B cell (primary cell): ENCODE measurements at regions not wholly inside any gene's neighbourhood (a gene's known extent, or its start where the extent isn't known, plus 50 kb on each side); places are given as distances from the start of the nearest gene placed in this dataset.

ENCODE experiments used
- ATAC-seq: fragments of 200-7000 bp; cut with Tn5 transposase; one replicate; pipeline ENCODE4 v1.10.0; 2021; ENCODE audit warnings: low read depth, mild to moderate bottlenecking, moderate number of reproducible peaks, moderate library complexity
- CTCF ChIA-PET: fragments of 350-600 bp; sonication (Branson Sonifier 250); formaldehyde crosslinking; loops from one replicate; lab custom pipeline; 2021; ENCODE audit warnings: antibody characterized with exemption, inconsistent platforms; lab: Charles Lee
- POLR2A ChIA-PET: fragments of 350-600 bp; sonication (Branson Sonifier 250); formaldehyde crosslinking; loops from one replicate; lab custom pipeline; 2021; ENCODE audit warnings: antibody characterized with exemption; lab: Charles Lee
- DNase-seq: peaks from one replicate; pipeline ENCODE4 v3.0.0; 2013
- H2AFZ ChIP-seq: 2 replicates; pipeline ENCODE4 v1.6.1; 2012; ENCODE audit warnings: mild to moderate bottlenecking, low read depth, low read length; ENCODE audit not compliant: insufficient read depth, poor library complexity, severe bottlenecking
- H3K27ac ChIP-seq, 2 donors: 1 replicate in 1 of 2; 2 replicates in 1 of 2; pipeline ENCODE4 v1.5.1; 2012 to 2013; ENCODE audit warnings: low read length in 2 of 2, mild to moderate bottlenecking in 2 of 2, moderate library complexity in 1 of 2
- H3K27me3 ChIP-seq, 4 experiments: fragments of 200-600 bp in 1 of 4; sonication (generic) in 1 of 4; replicated peaks in 1 of 4; 1 replicate in 2 of 4; 2 replicates in 2 of 4; pipeline versions ENCODE4 v1.6.1 to v1.7.0; 2013 to 2016; ENCODE audit warnings: low read length in 3 of 4, mild to moderate bottlenecking in 2 of 4, mixed read lengths in 1 of 4, moderate library complexity in 1 of 4; ENCODE audit not compliant: insufficient read depth in 4 of 4, control insufficient read depth in 3 of 4; ENCODE audit errors: control extremely low read depth in 1 of 4
- H3K36me3 ChIP-seq, 2 experiments: replicated peaks in 1 of 2; 1 replicate in 1 of 2; 2 replicates in 1 of 2; pipeline versions ENCODE4 v1.6.1 to v1.7.1; 2013; ENCODE audit warnings: low read length in 1 of 2; ENCODE audit not compliant: insufficient read depth in 2 of 2, control insufficient read depth in 1 of 2; ENCODE audit errors: control extremely low read depth in 1 of 2, extremely low read depth in 1 of 2
- H3K4me1 ChIP-seq, 2 donors: fragments of 200-600 bp in 1 of 2; sonication (generic) in 1 of 2; 1 replicate in 1 of 2; 2 replicates in 1 of 2; pipeline versions ENCODE4 v1.5.1 to v1.6.1; 2013 to 2017; ENCODE audit warnings: low read length in 2 of 2; ENCODE audit not compliant: control insufficient read depth in 2 of 2, insufficient read depth in 2 of 2
- H3K4me2 ChIP-seq: replicated peaks from 2 replicates; pipeline ENCODE3; 2012; ENCODE audit warnings: mild to moderate bottlenecking, low read depth, low read length; ENCODE audit not compliant: poor library complexity, severe bottlenecking
- H3K4me3 ChIP-seq, 5 experiments: fragments of 200-600 bp in 1 of 5; sonication (generic) in 1 of 5; 1 replicate in 3 of 5; 2 replicates in 2 of 5; pipeline versions ENCODE4 v1.5.1 to v1.7.0; 2011 to 2016; ENCODE audit warnings: low read length in 4 of 5, mild to moderate bottlenecking in 4 of 5, low read depth in 2 of 5, control low read depth in 1 of 5, moderate library complexity in 1 of 5; ENCODE audit not compliant: insufficient read depth in 1 of 5; ENCODE audit errors: control extremely low read depth in 1 of 5, extremely low read depth in 1 of 5
- H3K79me2 ChIP-seq: fragments of 200-600 bp; sonication (generic); one replicate; pipeline ENCODE4 v1.6.0; 2016; ENCODE audit warnings: low read length; ENCODE audit not compliant: control insufficient read depth, insufficient read depth
- H3K9ac ChIP-seq: fragments of 200-600 bp; sonication (generic); 2 replicates; pipeline ENCODE4 v1.6.1; 2017; ENCODE audit warnings: mild to moderate bottlenecking, low read length, moderate library complexity
- H3K9me3 ChIP-seq, 3 donors: one replicate each; pipeline versions ENCODE4 v1.6.1 to v1.7.1; 2013; ENCODE audit warnings: low read length in 2 of 3; ENCODE audit not compliant: control insufficient read depth in 2 of 3, insufficient read depth in 1 of 3; ENCODE audit errors: control extremely low read depth in 1 of 3
- H4K20me1 ChIP-seq: 2 replicates; pipeline ENCODE4 v1.6.0; 2012; ENCODE audit warnings: mild to moderate bottlenecking, low read length; ENCODE audit not compliant: insufficient read depth, control insufficient read depth, poor library complexity, severe bottlenecking
- H3K27ac Mint-ChIP-seq: one replicate; pipeline ENCODE4 v1.8.0; 2021; ENCODE audit warnings: mixed read lengths
- H3K27me3 Mint-ChIP-seq: one replicate; pipeline ENCODE4 v1.8.0; 2021; ENCODE audit warnings: mixed read lengths
- H3K4me1 Mint-ChIP-seq: one replicate; pipeline ENCODE4 v1.8.0; 2021; ENCODE audit warnings: mixed read lengths
- H3K4me3 Mint-ChIP-seq: one replicate; pipeline ENCODE4 v1.8.0; 2021; ENCODE audit warnings: mixed read lengths
- H3K9me3 Mint-ChIP-seq: one replicate; pipeline ENCODE4 v1.8.0; 2022; ENCODE audit warnings: mixed read lengths; ENCODE audit not compliant: insufficient read depth
- EZH2 ChIP-seq: IDR thresholded peaks from 2 replicates; pipeline ENCODE4 v1.6.1; 2012; ENCODE audit warnings: borderline replicate concordance, low read depth, mild to moderate bottlenecking, moderate library complexity, low read length; ENCODE audit not compliant: insufficient read depth, poor library complexity, severe bottlenecking
- WGBS: methylation state at CpG from one replicate; pipeline ENCODE4 v1.1.5; 2013; ENCODE audit warnings: missing lambda C conversion rate; ENCODE audit not compliant: insufficient coverage; 5-methylcytosine and 5-hydroxymethylcytosine counted together
- intact Hi-C: fragments of 100-400 bp; cut with micrococcal nuclease; formaldehyde crosslinking; loops from one replicate; pipeline ENCODE4 v1.10.0; 2022
- TF ChIP-seq, protein P1 (sequence below): fragments of 200-600 bp; IDR thresholded peaks from one replicate; pipeline ENCODE4 v1.8.0; 2022; ENCODE audit warnings: antibody characterized with exemption, mild to moderate bottlenecking

DNA sequence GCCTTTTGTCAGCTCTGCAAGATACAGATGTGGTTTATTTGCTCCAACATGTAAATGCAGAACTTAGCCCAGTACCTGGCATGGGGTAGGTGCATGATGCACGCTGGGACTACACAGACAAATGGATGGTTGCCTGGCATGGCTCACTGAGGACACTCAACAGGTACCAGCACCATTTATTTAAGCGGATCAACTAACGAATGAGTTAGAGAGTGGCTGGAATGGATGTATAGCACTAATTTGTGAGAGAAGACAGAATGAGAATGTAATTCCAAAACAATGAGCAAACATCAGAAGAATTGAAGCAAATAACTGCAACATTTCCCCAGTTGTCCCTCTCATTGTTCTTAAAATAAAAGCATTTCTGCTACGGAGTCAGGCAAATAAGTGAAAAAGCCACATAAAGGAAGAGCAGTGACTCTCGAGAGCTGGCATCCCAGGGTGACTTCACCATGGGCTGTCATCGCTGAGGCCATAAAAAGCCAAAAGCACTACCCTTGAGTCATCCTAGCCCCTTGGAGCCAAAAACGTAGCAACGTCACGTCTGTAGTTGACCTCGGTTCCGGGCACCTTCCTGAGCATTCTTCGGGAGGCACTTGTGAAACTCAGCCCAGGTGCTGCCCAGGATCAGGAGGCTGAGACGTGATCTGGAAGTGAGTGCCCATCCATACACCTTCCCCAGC lies 290.3 kb downstream of the NSG2 start:
- POLR2A ChIA-PET: no interaction called here
- H3K9me3 Mint-ChIP-seq: no peaks in the 10 kb centered on the region
- no peak overlapping the region for H3K27ac ChIP-seq
- no peaks in the 10 kb centered on the region for H3K79me2 ChIP-seq
- DNase-seq (no peak), ATAC-seq (no peak)
- peaks cover 31% of the 10 kb centered on the region for H3K27me3 Mint-ChIP-seq
- peaks cover 0 to 8% (median 0%) of the 10 kb centered on the region in 3 donors for H3K9me3 ChIP-seq
- CTCF ChIA-PET: no interaction called here
- H3K4me3 ChIP-seq: no peak overlapping the region
- no peak overlapping the region for H2AFZ ChIP-seq
- peaks cover 0 to 8% (median 2%) of the 10 kb centered on the region in 4 experiments for H3K27me3 ChIP-seq
- TF ChIP-seq, protein P1, sequence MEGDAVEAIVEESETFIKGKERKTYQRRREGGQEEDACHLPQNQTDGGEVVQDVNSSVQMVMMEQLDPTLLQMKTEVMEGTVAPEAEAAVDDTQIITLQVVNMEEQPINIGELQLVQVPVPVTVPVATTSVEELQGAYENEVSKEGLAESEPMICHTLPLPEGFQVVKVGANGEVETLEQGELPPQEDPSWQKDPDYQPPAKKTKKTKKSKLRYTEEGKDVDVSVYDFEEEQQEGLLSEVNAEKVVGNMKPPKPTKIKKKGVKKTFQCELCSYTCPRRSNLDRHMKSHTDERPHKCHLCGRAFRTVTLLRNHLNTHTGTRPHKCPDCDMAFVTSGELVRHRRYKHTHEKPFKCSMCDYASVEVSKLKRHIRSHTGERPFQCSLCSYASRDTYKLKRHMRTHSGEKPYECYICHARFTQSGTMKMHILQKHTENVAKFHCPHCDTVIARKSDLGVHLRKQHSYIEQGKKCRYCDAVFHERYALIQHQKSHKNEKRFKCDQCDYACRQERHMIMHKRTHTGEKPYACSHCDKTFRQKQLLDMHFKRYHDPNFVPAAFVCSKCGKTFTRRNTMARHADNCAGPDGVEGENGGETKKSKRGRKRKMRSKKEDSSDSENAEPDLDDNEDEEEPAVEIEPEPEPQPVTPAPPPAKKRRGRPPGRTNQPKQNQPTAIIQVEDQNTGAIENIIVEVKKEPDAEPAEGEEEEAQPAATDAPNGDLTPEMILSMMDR: no peak
- no peak for TF ChIP-seq EZH2
- H3K9ac ChIP-seq: no peak overlapping the region
- H4K20me1 ChIP-seq: no peaks in the 10 kb centered on the region
- H3K27ac Mint-ChIP-seq: no peak overlapping the region
- no peak overlapping the region for H3K4me3 Mint-ChIP-seq
- intact Hi-C loops: no loop called here
- H3K4me2 ChIP-seq: no peak overlapping the region
- H3K4me1 ChIP-seq: no peaks in the 10 kb centered on the region
- no peaks in the 10 kb centered on the region for H3K4me1 Mint-ChIP-seq
- no peaks in the 10 kb centered on the region for H3K36me3 ChIP-seq
- 79% methylated on average over 10 of the region's 13 CpGs for WGBS

DNA sequence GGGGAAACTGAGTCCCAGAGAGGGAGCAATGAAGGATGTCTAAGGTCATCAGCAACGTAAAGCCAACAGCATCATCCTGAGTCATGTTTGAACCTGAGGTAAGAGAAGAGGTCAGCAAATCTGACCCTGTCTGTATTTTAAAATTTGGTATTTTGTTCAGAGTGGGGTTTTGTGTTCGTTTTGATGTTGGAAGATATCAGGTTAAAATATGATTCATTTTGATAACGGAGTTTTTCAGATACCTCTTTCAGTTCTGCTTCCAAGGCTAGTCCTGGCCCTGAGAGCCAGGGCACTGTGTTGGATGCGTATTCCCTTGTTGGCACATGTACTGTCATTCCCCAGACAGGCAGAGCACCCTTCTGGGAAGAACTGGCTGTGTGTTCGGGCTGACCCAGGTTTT lies 291.0 kb downstream of the NSG2 start:
- Histone ChIP-seq H3K27ac (no peak overlapping the region), H3K9ac (no peak overlapping the region), H2AFZ (no peak overlapping the region), H3K4me3 (no peak overlapping the region), H3K79me2 (no peaks in the 10 kb centered on the region), H3K27me3 (peaks cover 0 to 8% (median 2%) of the 10 kb centered on the region in 4 experiments), H3K4me2 (no peak overlapping the region), H4K20me1 (no peaks in the 10 kb centered on the region), H3K36me3 (no peaks in the 10 kb centered on the region), H3K9me3 (peaks cover 0 to 8% (median 0%) of the 10 kb centered on the region in 3 donors), H3K4me1 (no peaks in the 10 kb centered on the region)
- Mint-ChIP-seq H3K4me3 (no peak overlapping the region), H3K27ac (no peak overlapping the region), H3K4me1 (no peaks in the 10 kb centered on the region), H3K27me3 (peaks cover 31% of the 10 kb centered on the region), H3K9me3 (no peaks in the 10 kb centered on the region)
- DNase-seq (no peak), ATAC-seq (no peak)
- intact Hi-C loops: no loop called here
- ChIA-PET POLR2A (no interaction called here), CTCF (no interaction called here)
- WGBS: 68% methylated on average over 5 of the region's 5 CpGs
- no peak for TF ChIP-seq EZH2
- TF ChIP-seq, protein P1: no peak
